PC-9 (cell line): ENCODE measurements at regions not wholly inside any gene's neighbourhood (a gene's known extent, or its start where the extent isn't known, plus 50 kb on each side); places are given as distances from the start of the nearest gene placed in this dataset.

Source experiments
- EZH2 ChIP-seq: fragments of 200-600 bp; sonication (generic); IDR thresholded peaks from 2 replicates; pipeline ENCODE4 v1.8.0; 2017; ENCODE audit warnings: antibody characterized with exemption, low read depth
- TF ChIP-seq, protein P1 (sequence below): fragments of 200-600 bp; sonication (generic); conservative IDR thresholded peaks from 2 replicates; pipeline ENCODE4 v1.6.1; 2017; ENCODE audit warnings: mixed run types, antibody characterized with exemption, mild to moderate bottlenecking, moderate library complexity

DNA sequence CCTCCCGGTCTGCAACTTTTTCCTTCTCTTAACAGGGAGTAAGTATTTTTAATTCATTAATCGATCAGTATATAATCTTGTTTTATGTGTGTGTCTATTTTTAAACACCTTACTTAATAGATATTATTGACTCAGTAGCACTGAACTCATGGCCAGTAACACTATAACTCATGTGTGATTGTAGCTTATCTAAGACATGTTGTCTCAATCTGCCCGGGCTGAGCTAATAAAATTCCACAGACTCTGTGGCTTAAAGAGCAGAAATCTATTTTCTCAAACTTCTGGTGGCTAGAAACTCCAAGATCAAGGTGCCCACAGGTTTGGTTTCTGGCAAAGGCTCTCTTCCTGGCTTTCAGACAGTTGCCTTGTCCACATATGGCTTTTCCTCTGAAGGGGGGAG, 68.8 kb upstream of the TNFAIP3 start:
- TF ChIP-seq, protein P1, sequence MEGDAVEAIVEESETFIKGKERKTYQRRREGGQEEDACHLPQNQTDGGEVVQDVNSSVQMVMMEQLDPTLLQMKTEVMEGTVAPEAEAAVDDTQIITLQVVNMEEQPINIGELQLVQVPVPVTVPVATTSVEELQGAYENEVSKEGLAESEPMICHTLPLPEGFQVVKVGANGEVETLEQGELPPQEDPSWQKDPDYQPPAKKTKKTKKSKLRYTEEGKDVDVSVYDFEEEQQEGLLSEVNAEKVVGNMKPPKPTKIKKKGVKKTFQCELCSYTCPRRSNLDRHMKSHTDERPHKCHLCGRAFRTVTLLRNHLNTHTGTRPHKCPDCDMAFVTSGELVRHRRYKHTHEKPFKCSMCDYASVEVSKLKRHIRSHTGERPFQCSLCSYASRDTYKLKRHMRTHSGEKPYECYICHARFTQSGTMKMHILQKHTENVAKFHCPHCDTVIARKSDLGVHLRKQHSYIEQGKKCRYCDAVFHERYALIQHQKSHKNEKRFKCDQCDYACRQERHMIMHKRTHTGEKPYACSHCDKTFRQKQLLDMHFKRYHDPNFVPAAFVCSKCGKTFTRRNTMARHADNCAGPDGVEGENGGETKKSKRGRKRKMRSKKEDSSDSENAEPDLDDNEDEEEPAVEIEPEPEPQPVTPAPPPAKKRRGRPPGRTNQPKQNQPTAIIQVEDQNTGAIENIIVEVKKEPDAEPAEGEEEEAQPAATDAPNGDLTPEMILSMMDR, result no peak
- TF ChIP-seq EZH2, result no peak
